Esophagus (tissue), 2 donors: ENCODE measurements at regions not wholly inside any gene's neighbourhood (a gene's known extent, or its start where the extent isn't known, plus 50 kb on each side); places are given as distances from the start of the nearest gene placed in this dataset.
"Not testable (repeated sequence)": the region's sequence is repeated elsewhere in the genome, so short reads cannot be mapped to it uniquely, and the experiment has no call there.

Source experiments
- H3K27ac ChIP-seq, 2 donors: one replicate each; pipeline ENCODE4 v1.5.1; 2013; ENCODE audit warnings: low read depth in 2 of 2, mild to moderate bottlenecking in 2 of 2, inconsistent platforms in 1 of 2, low read length in 1 of 2, moderate library complexity in 1 of 2
- H3K27me3 ChIP-seq, 2 donors: one replicate each; pipeline ENCODE4 v1.6.1; 2013; ENCODE audit warnings: low read length in 2 of 2, control low read depth in 1 of 2, mild to moderate bottlenecking in 1 of 2; ENCODE audit not compliant: insufficient read depth in 2 of 2, control insufficient read depth in 1 of 2
- H3K36me3 ChIP-seq, 2 donors: one replicate each; pipeline ENCODE4 v1.6.1; 2013; ENCODE audit warnings: low read length in 1 of 2; ENCODE audit not compliant: control insufficient read depth in 2 of 2, insufficient read depth in 2 of 2
- H3K4me1 ChIP-seq, 2 donors: one replicate each; pipeline ENCODE4 v1.6.1; 2013; ENCODE audit warnings: low read length in 1 of 2; ENCODE audit not compliant: control insufficient read depth in 2 of 2, insufficient read depth in 2 of 2
- H3K4me3 ChIP-seq, 2 donors: one replicate each; pipeline ENCODE4 v1.5.1; 2013; ENCODE audit warnings: low read length in 2 of 2, mild to moderate bottlenecking in 2 of 2, low read depth in 1 of 2, moderate library complexity in 1 of 2
- H3K9me3 ChIP-seq, 2 donors: one replicate each; pipeline ENCODE4 v1.6.1; 2013; ENCODE audit warnings: mild to moderate bottlenecking in 2 of 2, low read depth in 1 of 2, low read length in 1 of 2, moderate library complexity in 1 of 2; ENCODE audit not compliant: control insufficient read depth in 2 of 2, insufficient read depth in 1 of 2
- WGBS, 2 donors: extraction: QIAGEN DNeasy Blood & Tissue Kit; methylation state at CpG; one replicate each; pipeline ENCODE4 v1.1.7; 2013; 5-methylcytosine and 5-hydroxymethylcytosine counted together
- donor health status: healthy with polysubstance abuse.
- donor health status: Bipolar disorder and iron deficiency.

- no peak overlapping the region for H3K4me3 ChIP-seq
- no peaks in the 10 kb centered on the region for H3K36me3 ChIP-seq
- no peaks in the 10 kb centered on the region for H3K27me3 ChIP-seq
- 92 to 95% methylated on average over 2 of the region's 2 CpGs for WGBS, 2 donors
- no peaks in the 10 kb centered on the region for H3K4me1 ChIP-seq
- H3K27ac ChIP-seq = no peak overlapping the region
- no peaks in the 10 kb centered on the region for H3K9me3 ChIP-seq
Observed at GRCh38 chr15:81885135-81885534, 160.7 kb downstream of the MEX3B start.

GRCh38 chr15:81882504-81882903 lies 163.3 kb downstream of the MEX3B start:
- H3K27ac ChIP-seq = no peak overlapping the region

DNA sequence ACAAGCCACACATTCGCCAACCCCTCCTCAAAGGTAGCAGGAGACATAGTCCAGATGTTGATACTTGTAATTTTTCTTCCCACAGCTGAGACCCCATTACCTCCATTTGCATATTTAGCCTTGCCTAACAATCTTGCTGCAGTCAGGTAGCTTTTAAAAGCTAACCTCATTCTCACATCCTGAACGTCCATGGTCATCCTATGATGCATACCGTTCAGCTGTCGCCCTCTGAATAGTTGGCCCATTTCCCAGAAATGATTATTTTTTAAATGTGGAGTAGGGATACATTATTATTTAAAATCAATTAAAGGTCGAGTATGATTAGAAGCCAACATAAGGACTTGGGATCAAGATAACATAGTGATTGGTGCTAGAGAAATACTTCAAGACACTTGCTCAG lies 165.0 kb downstream of the MEX3B start:
- Histone ChIP-seq H3K36me3 (no peaks in the 10 kb centered on the region), H3K4me3 (no peak overlapping the region), H3K27me3 (no peaks in the 10 kb centered on the region), H3K27ac (no peak overlapping the region), H3K4me1 (no peaks in the 10 kb centered on the region), H3K9me3 (no peaks in the 10 kb centered on the region)
- WGBS, 2 donors = 56 to 63% methylated on average over 5 of the region's 5 CpGs

More at GRCh38 chr15:81882504-81882903, 163.3 kb downstream of the MEX3B start:
- WGBS, 2 donors = 67 to 78% methylated on average over 5 of the region's 5 CpGs
- Histone ChIP-seq H3K4me3 (no peak overlapping the region), H3K36me3 (no peaks in the 10 kb centered on the region), H3K4me1 (no peaks in the 10 kb centered on the region), H3K9me3 (no peaks in the 10 kb centered on the region), H3K27me3 (no peaks in the 10 kb centered on the region)

DNA sequence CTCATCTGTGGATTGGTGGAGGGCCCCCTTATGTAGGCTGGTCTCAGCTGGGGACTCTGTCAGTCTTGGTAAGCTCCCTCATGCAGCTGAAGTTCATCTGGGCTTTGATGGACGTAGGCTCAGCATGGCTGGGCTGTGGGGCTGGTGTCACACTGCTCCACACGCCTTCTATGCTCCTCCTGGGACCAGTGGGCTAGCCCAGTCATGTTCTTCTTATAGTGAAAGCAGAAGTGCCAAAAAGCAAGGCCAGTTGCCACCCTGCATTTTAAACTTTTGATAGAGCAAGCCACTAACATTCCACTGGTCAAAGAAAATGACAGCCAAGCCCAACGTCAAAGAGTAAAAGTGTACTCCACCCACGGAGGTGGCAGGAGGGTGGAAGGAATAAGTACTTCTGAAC lies 165.5 kb downstream of the MEX3B start:
- Histone ChIP-seq H3K36me3 (no peaks in the 10 kb centered on the region), H3K27ac (no peak overlapping the region), H3K4me3 (no peak overlapping the region), H3K4me1 (no peaks in the 10 kb centered on the region), H3K9me3 (no peaks in the 10 kb centered on the region), H3K27me3 (no peaks in the 10 kb centered on the region)
- 54 to 62% methylated on average over 4 of the region's 4 CpGs for WGBS, 2 donors

GRCh38 chr15:81875717-81876116 lies 170.1 kb downstream of the MEX3B start:
- H3K27me3 ChIP-seq, H3K4me3 ChIP-seq, H3K36me3 ChIP-seq, H3K9me3 ChIP-seq, H3K27ac ChIP-seq, H3K4me1 ChIP-seq: not testable (repeated sequence)
- 91 to 93% methylated on average over 1 of the region's 1 CpG for WGBS, 2 donors

GRCh38 chr15:81870746-81871106 lies 175.1 kb downstream of the MEX3B start:
- not testable (repeated sequence) for H3K27me3 ChIP-seq, H3K27ac ChIP-seq, H3K4me3 ChIP-seq, H3K4me1 ChIP-seq, H3K9me3 ChIP-seq, H3K36me3 ChIP-seq
- WGBS, 2 donors = 86 to 93% methylated on average over 14 to 21 of the region's 29 CpGs

GRCh38 chr15:81870062-81870745 lies 175.6 kb downstream of the MEX3B start:
- H3K36me3 ChIP-seq, H3K27me3 ChIP-seq, H3K4me3 ChIP-seq, H3K9me3 ChIP-seq, H3K27ac ChIP-seq, H3K4me1 ChIP-seq: not testable (repeated sequence)
- 88 to 90% methylated on average over 16 of the region's 16 CpGs for WGBS, 2 donors

GRCh38 chr15:81869161-81869954 lies 176.5 kb downstream of the MEX3B start:
- WGBS, 2 donors = 90 to 91% methylated on average over 10 of the region's 10 CpGs
- Histone ChIP-seq H3K9me3 (no peaks in the 10 kb centered on the region), H3K4me3 (no peak overlapping the region)

GRCh38 chr15:81865850-81866537 lies 179.8 kb downstream of the MEX3B start:
- Histone ChIP-seq H3K9me3 (no peaks in the 10 kb centered on the region), H3K27ac (no peak overlapping the region), H3K4me3 (no peak overlapping the region), H3K4me1 (no peaks in the 10 kb centered on the region), H3K27me3 (no peaks in the 10 kb centered on the region), H3K36me3 (no peaks in the 10 kb centered on the region)
- WGBS, 2 donors = 82 to 83% methylated on average over 11 of the region's 11 CpGs

More at GRCh38 chr15:81869161-81869954, 176.5 kb downstream of the MEX3B start:
- no peak overlapping the region for H3K27ac ChIP-seq
- H3K36me3 ChIP-seq = no peaks in the 10 kb centered on the region
- no peaks in the 10 kb centered on the region for H3K4me1 ChIP-seq
- no peaks in the 10 kb centered on the region for H3K27me3 ChIP-seq
